NOMO-1 treated with dmso at 0.1 percent for 144 hours (cell line): ENCODE measurements at regions not wholly inside any gene's neighbourhood (a gene's known extent, or its start where the extent isn't known, plus 50 kb on each side); places are given as distances from the start of the nearest gene placed in this dataset.
"Not testable (repeated sequence)": the region's sequence is repeated elsewhere in the genome, so short reads cannot be mapped to it uniquely, and the experiment has no call there.

Experiments used
- DNase-seq: peaks from one replicate; lab custom pipeline; 2025; ENCODE audit not compliant: unreplicated experiment; lab: John Stamatoyannopoulos, UW

GRCh38 chr13:53101883-53102282 is 73.3 kb downstream of the OLFM4 start:
- no peak for DNase-seq

DNA sequence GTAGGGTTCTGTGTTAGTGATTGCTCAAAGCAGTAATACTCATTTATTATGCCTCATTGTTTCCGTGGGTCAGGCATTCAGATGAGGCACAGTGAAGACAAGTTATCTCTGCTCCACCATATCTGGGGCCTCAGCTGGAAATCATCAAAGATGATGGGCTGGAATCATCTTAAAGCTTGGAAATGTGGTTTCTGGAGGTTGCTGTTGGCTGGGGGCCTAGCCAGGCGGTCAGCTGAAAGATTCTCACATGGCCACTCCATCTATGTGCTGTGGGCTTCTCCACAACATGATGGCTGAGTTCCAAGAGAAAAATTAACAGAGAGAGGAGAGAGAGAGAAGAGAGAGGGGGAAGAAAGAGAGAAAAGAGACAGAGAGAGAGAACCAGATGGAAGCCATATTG is 75.5 kb downstream of the OLFM4 start:
- no peak for DNase-seq

DNA sequence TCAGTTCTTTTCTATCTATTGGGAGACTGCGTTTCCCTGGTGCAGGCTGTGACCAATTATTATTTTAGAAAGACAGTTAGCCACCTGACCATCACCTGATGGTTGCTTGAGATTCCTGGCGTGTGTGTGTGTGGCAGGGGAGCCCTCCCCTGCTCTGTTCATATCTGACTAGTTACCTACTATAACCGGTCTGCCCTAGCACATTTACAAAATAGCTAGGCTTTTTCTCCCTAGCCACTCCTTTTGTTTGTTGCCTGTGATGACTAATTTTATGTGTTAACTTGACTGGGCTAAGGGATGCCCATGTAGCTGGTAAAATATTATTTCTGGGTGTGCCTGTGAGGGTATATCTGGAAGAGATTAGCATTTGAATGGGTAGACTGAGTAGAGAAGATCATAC is 76.9 kb downstream of the OLFM4 start:
- no peak for DNase-seq

DNA sequence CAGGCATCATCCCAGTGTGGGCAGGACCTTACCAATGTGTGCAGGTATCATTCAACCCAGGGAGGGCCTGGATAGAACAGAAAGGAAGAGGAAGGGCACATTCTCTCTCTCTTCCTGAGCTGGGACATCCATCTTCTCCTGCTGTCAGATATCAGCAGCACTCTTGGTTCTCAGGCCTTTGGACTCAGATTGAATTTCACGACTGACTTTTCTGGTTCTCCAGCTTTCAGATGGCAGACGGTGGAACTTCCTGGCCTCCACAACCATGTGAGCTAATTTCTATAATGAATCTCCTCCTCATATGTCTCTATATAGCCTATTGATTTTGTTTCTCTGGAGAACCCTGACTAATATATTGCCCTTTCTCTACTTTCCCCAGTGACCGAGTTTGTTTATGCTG is 77.3 kb downstream of the OLFM4 start:
- DNase-seq, result no peak

DNA sequence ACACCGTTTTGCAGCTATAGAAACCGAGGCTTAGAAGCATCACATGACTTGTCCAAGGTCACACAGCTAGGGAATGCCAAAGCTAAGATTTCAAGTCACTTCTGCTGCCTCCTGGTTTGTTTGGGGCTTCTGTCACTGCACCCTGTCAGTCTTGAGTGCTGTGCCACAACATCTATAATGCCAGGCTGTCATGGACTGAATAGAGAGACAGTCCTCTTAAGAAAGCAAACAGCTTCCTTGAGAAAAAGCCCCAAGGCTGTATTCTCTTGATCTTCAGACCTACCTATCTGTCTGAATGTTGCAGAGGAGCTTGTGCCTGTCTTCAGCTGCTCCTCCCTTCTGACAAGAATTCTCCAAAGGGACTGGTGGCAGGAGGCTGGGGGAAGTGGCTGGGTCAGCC is 81.6 kb downstream of the OLFM4 start:
- no peak for DNase-seq

GRCh38 chr13:53110614-53111013 is 82.0 kb downstream of the OLFM4 start:
- DNase-seq, result no peak

DNA sequence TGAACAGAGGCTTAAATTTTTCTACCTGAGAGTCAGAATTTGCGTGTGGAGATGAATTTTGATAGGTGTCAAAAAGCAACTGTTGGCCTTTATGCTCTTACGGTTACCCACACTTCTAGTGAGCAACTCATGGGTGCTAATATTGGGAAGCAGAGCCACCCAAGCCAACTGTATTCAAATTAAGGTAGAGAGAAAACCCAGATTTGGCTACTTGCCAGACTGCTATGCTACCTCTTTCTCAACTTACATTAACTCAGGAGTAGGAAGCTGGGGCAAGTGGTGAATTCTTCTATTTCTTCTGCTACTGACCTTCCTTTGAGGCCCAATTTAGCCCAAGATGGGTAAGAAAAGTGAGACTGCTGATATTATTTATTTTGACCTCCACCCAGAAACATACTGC is 83.9 kb downstream of the OLFM4 start:
- no peak for DNase-seq

- not testable (repeated sequence) for DNase-seq
These were observed 88.4 kb downstream of the OLFM4 start for GRCh38 chr13:53117048-53117447.

DNA sequence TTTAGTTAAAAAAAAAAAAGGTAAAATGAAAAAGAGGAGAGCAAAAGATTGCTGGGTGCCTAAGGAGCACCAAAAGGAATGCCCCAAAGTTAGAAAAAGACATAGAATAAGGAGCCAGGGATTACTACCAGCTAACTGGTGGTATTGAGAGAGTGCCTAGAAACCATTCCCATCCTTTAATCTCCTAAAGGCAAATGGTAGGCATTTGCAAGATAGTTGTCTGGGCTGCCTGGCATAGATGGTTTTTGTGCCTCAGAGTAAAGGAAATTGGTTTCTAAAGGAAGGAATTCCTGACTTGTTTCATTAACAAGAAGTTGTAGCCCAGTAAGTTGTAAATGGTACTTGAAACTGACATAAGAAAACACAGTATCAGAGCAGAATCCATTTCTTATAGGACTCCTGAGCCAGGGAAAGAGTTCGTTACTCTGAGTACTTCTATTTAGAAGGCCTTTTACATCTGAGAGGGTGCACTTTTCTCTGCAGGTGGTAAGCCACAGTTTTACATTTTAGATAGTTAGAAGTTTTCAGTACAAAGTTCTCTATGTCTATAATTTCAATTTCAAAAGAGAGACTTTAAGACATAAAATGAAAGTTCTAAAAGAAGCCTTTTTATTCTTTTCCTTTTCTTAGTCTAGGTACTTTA is 92.6 kb downstream of the OLFM4 start:
- no peak for DNase-seq

DNA sequence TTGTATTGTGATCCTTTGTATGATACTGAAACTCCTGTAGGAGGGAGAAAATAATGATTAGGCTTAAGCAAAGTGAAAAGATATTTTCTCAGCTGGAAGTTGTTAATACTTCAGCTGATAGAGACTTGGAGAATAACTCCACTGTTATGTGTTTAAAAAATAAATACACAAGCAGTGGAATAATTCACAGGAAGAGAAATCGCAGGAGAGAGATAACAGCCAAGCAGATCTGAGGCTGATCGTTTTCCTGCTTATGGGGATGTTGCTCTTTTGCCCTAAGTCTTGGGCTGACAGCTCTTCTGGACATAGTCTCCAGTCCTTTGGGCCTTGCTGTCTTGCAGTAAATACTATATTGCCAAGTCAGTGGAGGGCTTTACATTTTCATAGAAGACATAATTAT is 93.3 kb downstream of the OLFM4 start:
- no peak for DNase-seq

- no peak for DNase-seq
These were observed 94.9 kb downstream of the OLFM4 start for GRCh38 chr13:53123536-53123935.

GRCh38 chr13:53124623-53125022 is 96.0 kb downstream of the OLFM4 start:
- no peak for DNase-seq

DNA sequence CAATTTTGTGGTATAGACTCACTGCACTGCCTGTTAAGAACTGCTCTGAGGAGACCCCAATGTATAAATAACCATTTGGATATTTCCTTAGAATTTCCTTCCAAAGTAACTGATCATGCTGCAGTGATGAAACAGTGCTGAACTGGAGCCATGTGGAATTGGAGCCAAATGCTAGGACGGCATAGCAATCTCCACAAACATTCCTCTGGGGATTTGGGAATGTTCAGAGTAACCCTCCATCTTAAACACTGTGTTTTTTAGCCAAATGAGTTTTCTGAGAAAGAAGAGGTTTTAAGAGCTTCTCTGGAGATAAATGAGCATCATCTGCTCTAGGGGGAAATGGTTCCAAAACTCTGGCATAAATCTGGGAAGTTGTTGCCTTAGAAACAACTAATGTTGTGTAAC is 98.2 kb downstream of the OLFM4 start:
- no peak for DNase-seq

DNA sequence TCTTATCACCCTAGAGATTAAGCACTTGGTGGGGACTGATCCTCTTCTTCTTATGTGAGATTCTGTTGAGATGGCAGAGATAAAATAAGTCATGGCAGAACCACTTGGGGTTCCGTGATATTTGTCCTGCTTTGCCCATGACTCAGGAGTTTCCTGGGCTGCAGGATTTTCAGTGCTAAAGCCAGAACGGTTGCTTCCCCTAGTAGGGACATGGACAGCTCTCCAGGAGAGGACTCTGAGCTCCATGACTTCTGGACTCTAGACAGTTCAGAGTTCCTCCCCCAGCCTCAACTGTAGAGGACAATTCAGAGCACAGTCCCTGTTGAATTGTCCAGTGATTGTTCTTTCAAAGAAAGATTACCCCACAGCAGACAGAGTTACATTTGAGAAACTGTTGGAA is 98.8 kb downstream of the OLFM4 start:
- no peak for DNase-seq

- DNase-seq, result no peak
These were observed 101.3 kb downstream of the OLFM4 start for GRCh38 chr13:53129864-53130393.

- no peak for DNase-seq
These were observed 102.7 kb downstream of the OLFM4 start for GRCh38 chr13:53131361-53131760.

DNA sequence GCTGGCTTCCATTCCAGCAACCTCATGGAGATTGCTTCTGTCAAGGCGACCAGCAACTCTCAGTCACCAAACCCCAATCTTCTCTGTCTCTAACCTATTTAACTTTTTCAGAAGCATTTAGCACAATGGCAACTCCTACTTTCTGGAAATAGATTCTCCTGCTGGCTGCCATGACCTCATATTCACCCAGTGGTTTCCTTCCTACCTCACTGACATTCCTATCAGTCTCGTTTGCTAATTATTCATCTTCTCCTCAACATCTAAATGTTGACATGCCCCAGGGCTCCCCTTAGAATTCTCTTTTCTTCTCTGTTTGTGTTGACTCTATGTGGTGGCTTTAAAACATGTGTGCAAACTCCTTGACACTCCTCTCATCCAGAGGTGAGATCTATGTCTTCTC is 106.7 kb downstream of the OLFM4 start:
- no peak for DNase-seq

GRCh38 chr13:53136554-53137215 is 108.1 kb downstream of the OLFM4 start:
- DNase-seq, result no peak

- no peak for DNase-seq
These were observed 109.2 kb downstream of the OLFM4 start for GRCh38 chr13:53137779-53138178.

DNA sequence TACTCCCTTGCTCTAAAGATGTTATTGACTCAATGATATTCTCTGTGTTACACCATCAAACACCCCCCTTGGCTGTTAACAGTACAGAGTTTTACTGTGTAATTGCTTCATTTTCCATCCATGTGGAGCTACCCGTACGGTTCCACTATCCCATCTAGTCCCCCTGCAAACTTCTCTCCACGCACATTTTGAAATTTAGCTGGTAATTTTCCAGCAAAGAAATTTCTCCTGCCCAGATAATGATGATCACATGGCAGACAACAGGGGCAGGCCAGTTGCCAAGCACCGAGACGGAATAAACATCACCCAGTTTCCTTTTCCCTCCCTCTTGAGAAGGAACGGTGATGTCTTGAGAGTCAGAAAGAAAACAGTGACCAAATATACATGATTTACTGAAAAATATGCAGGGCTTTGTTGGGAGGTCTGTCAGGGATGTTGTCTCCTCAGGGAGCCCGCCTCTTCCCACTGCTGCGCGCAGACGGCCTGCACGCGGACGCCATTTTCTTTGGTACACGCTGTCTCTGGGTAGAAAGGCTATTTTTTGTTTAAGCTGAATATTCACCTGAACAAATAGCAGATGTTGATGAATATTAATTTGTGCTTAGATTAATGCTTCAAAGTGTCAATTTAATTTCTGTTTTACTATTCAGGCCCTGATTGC is 109.9 kb downstream of the OLFM4 start:
- DNase-seq, result no peak

GRCh38 chr13:53141336-53141735 is 112.7 kb downstream of the OLFM4 start:
- no peak for DNase-seq

DNA sequence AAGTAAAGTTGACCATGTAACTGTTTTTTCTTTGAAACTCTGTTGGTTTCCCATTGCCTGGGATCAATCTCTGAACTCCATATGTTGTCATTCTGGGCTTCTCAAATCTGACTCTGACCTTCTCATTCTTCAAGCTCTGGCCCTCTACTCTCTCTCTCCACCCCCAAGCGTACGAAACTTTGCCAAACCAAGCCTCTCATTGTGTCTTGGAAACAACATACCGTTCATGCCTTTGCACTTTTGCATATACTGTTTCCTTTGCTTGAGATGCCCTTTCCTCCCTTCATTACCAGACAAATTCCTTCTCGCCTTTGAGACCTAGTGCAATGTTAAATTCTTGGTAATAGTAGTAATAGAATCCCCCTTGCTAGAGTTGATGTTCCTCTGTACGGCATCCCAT is 113.7 kb downstream of the OLFM4 start:
- no peak for DNase-seq
